Osteoblast (primary cell): ENCODE measurements at regions not wholly inside any gene's neighbourhood (a gene's known extent, or its start where the extent isn't known, plus 50 kb on each side); places are given as distances from the start of the nearest gene placed in this dataset.

Experiments used
- DNase-seq: peaks from one replicate; pipeline ENCODE4 v3.0.0; 2011; ENCODE audit warnings: low spot score, mixed read lengths; ENCODE audit not compliant: insufficient read length; ENCODE audit errors: missing footprints
- H2AFZ ChIP-seq: 2 replicates; pipeline ENCODE4 v1.6.0; 2011; ENCODE audit warnings: mild to moderate bottlenecking, low read length
- H3K27ac ChIP-seq: 2 replicates; pipeline ENCODE4 v1.5.1; 2011; ENCODE audit warnings: mild to moderate bottlenecking, low read depth, low read length, moderate library complexity
- H3K27me3 ChIP-seq: 2 replicates; pipeline ENCODE4 v1.6.0; 2012; ENCODE audit warnings: mild to moderate bottlenecking, control low read depth, inconsistent platforms, low read length, moderate library complexity; ENCODE audit not compliant: insufficient read depth
- H3K36me3 ChIP-seq: 2 replicates; pipeline ENCODE4 v1.5.1; 2011; ENCODE audit warnings: mild to moderate bottlenecking, low read length, control low read depth, moderate library complexity; ENCODE audit not compliant: insufficient read depth
- H3K4me1 ChIP-seq: 2 replicates; pipeline ENCODE4 v1.5.1; 2011; ENCODE audit warnings: mild to moderate bottlenecking, low read length, control low read depth, moderate library complexity; ENCODE audit not compliant: insufficient read depth
- H3K4me2 ChIP-seq: 2 replicates; pipeline ENCODE4 v1.6.0; 2011; ENCODE audit warnings: mild to moderate bottlenecking, low read length; ENCODE audit not compliant: insufficient read depth
- H3K4me3 ChIP-seq: fragments of 200-600 bp; sonication (generic); 3 replicates; pipeline ENCODE4 v1.5.1; 2012; ENCODE audit warnings: mild to moderate bottlenecking, low read length, inconsistent platforms; ENCODE audit not compliant: insufficient read depth
- H3K79me2 ChIP-seq: 2 replicates; pipeline ENCODE4 v1.6.0; 2012; ENCODE audit warnings: mild to moderate bottlenecking, low read length, control low read depth, inconsistent platforms; ENCODE audit not compliant: insufficient read depth
- H3K9me3 ChIP-seq: 2 replicates; pipeline ENCODE4 v1.5.1; 2011; ENCODE audit warnings: low read depth, low read length, control low read depth
- H4K20me1 ChIP-seq: 2 replicates; pipeline ENCODE4 v1.6.0; 2012; ENCODE audit warnings: mild to moderate bottlenecking, low read length, control low read depth; ENCODE audit not compliant: insufficient read depth
- TF ChIP-seq, protein P1 (sequence below): IDR thresholded peaks from 2 replicates; pipeline ENCODE4 v1.5.1; 2011; ENCODE audit warnings: mild to moderate bottlenecking, low read depth, low read length, moderate library complexity; ENCODE audit errors: extremely low read depth

DNA sequence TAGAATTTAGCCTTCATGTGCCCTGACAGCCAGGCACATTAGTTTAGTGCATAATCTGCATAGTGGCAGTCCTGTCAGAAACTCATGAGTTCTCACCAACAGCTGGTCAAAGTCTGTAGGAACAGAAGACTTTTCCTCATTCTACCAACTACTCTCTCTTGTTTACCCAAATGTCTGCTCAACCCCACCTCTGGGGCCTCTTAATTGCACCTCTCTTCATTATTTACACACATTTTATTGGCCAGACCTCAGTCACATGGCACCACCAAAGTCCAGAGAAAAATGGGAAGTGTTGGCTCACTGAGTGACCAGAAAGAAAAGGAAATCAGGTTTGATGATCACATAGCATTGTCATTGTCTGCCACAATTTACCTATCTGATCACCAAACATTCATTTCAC lies 114.6 kb upstream of the PLXNC1 start:
- no peaks in the 10 kb centered on the region for H3K36me3 ChIP-seq
- H3K4me3 ChIP-seq, result no peak overlapping the region
- no peaks in the 10 kb centered on the region for H4K20me1 ChIP-seq
- no peaks in the 10 kb centered on the region for H3K4me1 ChIP-seq
- H3K79me2 ChIP-seq, result no peaks in the 10 kb centered on the region
- no peak for DNase-seq
- TF ChIP-seq, protein P1, sequence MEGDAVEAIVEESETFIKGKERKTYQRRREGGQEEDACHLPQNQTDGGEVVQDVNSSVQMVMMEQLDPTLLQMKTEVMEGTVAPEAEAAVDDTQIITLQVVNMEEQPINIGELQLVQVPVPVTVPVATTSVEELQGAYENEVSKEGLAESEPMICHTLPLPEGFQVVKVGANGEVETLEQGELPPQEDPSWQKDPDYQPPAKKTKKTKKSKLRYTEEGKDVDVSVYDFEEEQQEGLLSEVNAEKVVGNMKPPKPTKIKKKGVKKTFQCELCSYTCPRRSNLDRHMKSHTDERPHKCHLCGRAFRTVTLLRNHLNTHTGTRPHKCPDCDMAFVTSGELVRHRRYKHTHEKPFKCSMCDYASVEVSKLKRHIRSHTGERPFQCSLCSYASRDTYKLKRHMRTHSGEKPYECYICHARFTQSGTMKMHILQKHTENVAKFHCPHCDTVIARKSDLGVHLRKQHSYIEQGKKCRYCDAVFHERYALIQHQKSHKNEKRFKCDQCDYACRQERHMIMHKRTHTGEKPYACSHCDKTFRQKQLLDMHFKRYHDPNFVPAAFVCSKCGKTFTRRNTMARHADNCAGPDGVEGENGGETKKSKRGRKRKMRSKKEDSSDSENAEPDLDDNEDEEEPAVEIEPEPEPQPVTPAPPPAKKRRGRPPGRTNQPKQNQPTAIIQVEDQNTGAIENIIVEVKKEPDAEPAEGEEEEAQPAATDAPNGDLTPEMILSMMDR, result no peak
- no peak overlapping the region for H3K27ac ChIP-seq
- H3K27me3 ChIP-seq, result peaks cover 7% of the 10 kb centered on the region
- H3K9me3 ChIP-seq, result no peaks in the 10 kb centered on the region
- no peak overlapping the region for H3K4me2 ChIP-seq
- no peak overlapping the region for H2AFZ ChIP-seq

DNA sequence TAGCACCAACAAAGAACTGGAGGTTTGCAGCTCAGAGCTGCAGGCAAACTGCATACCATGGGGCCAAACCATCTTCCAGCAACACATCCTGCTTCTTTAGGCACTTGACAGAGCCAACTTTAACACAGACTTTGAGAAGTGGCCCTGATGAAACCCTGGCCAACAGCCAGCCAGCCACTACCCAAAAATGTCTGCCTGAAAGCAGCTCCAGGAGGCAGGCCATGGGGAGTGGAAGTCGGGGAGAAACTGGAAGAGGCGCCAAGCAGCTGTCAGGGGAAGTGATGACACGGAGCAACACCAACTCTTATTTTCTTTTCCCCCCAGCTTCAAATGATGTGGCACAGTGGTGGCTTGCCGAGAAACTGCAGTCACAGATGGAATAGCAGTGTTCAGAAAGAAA lies 110.9 kb upstream of the PLXNC1 start:
- TF ChIP-seq, protein P1, result no peak
- Histone ChIP-seq H4K20me1 (no peaks in the 10 kb centered on the region), H3K4me2 (no peak overlapping the region), H3K27ac (no peak overlapping the region), H3K27me3 (peaks cover 4% of the 10 kb centered on the region), H3K36me3 (no peaks in the 10 kb centered on the region), H3K4me1 (no peaks in the 10 kb centered on the region), H3K79me2 (no peaks in the 10 kb centered on the region), H3K9me3 (no peaks in the 10 kb centered on the region), H3K4me3 (no peak overlapping the region), H2AFZ (no peak overlapping the region)
- no peak for DNase-seq

GRCh38 chr12:94038605-94039004 lies 109.8 kb upstream of the PLXNC1 start:
- Histone ChIP-seq H3K4me1 (no peaks in the 10 kb centered on the region), H2AFZ (no peak overlapping the region), H4K20me1 (no peaks in the 10 kb centered on the region), H3K27ac (no peak overlapping the region), H3K4me2 (no peak overlapping the region), H3K9me3 (no peaks in the 10 kb centered on the region), H3K79me2 (no peaks in the 10 kb centered on the region), H3K36me3 (no peaks in the 10 kb centered on the region), H3K4me3 (no peak overlapping the region), H3K27me3 (peaks cover 2% of the 10 kb centered on the region)
- DNase-seq, result no peak
- TF ChIP-seq, protein P1, result no peak

DNA sequence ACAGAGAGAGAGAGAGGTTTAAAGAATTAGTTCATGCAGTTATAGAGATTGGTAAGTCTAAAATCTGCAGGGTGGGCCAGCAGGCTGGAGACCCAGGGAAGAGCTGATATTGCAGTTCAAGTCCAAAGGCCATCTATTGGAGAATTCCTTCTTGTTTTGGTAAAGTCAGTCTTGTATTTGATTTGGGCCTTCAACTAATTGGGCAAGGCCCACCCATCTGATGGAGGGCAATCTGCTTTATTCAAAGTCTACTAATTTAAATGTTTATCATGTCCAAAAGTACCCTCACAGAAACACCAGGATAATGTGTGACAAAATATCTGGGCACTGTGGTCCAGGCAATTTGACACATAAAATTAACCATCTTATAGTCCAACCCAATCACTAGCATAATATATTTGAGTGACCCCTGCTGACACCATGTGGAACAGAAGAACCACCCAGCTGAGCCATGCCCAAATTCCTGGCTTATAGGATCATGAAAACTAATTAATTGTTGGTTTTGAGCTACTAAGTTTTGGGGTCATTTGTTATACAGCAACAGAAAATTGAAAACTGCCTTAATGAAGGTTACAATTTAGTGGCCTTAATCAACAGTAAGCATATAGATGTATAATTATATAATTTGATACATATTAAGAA lies 109.1 kb upstream of the PLXNC1 start:
- Histone ChIP-seq H3K4me3 (no peak overlapping the region), H3K4me2 (no peak overlapping the region), H3K36me3 (no peaks in the 10 kb centered on the region)

More for the DNA sequence above, 109.1 kb upstream of the PLXNC1 start:
- no peak for DNase-seq
- H3K79me2 ChIP-seq, result no peaks in the 10 kb centered on the region
- no peaks in the 10 kb centered on the region for H4K20me1 ChIP-seq
- TF ChIP-seq, protein P1, result no peak
- no peak overlapping the region for H2AFZ ChIP-seq
- no peaks in the 10 kb centered on the region for H3K9me3 ChIP-seq
- H3K27ac ChIP-seq, result no peak overlapping the region
- H3K27me3 ChIP-seq, result no peaks in the 10 kb centered on the region
- no peaks in the 10 kb centered on the region for H3K4me1 ChIP-seq
